MM.1S (cell line): ENCODE measurements at regions not wholly inside any gene's neighbourhood (a gene's known extent, or its start where the extent isn't known, plus 50 kb on each side); places are given as distances from the start of the nearest gene placed in this dataset.

ENCODE experiments used
- DNase-seq: peaks from one replicate; pipeline ENCODE4 v3.0.0-alpha.2; 2015
- H2AFZ ChIP-seq: fragments of 300-600 bp; sonication (generic); 2 replicates; pipeline ENCODE4 v1.6.0; 2016; ENCODE audit warnings: antibody characterized with exemption, low read length
- H3F3A ChIP-seq: fragments of 300-600 bp; sonication (generic); 2 replicates; pipeline ENCODE4 v1.6.1; 2016; ENCODE audit warnings: mild to moderate bottlenecking, antibody characterized with exemption, low read length, moderate library complexity, mixed read lengths; ENCODE audit not compliant: insufficient read depth
- H3K27ac ChIP-seq: fragments of 300-600 bp; sonication (generic); 2 replicates; pipeline ENCODE4 v1.5.1; 2016; ENCODE audit warnings: mild to moderate bottlenecking, low read length
- H3K27me3 ChIP-seq: fragments of 300-600 bp; sonication (generic); replicated peaks from 2 replicates; pipeline ENCODE4 v1.6.0; 2016; ENCODE audit warnings: low read length; ENCODE audit not compliant: insufficient read depth
- H3K36me3 ChIP-seq: fragments of 300-600 bp; sonication (generic); replicated peaks from 2 replicates; pipeline ENCODE4 v1.6.1; 2016; ENCODE audit warnings: mild to moderate bottlenecking, low read length, mixed read lengths; ENCODE audit not compliant: insufficient read depth
- H3K4me1 ChIP-seq: fragments of 300-600 bp; sonication (generic); 2 replicates; pipeline ENCODE4 v1.6.1; 2016; ENCODE audit warnings: low read length, mixed read lengths
- H3K4me2 ChIP-seq: fragments of 300-600 bp; sonication (generic); 2 replicates; pipeline ENCODE4 v1.6.0; 2016; ENCODE audit warnings: low read depth, low read length
- H3K4me3 ChIP-seq: fragments of 300-600 bp; sonication (generic); 2 replicates; pipeline ENCODE4 v1.5.1; 2016; ENCODE audit warnings: low read length, mixed read lengths
- H3K79me2 ChIP-seq: fragments of 300-600 bp; sonication (generic); 2 replicates; pipeline ENCODE4 v1.6.1; 2016; ENCODE audit warnings: mixed run types, low read length, mixed read lengths
- H3K9ac ChIP-seq: fragments of 300-600 bp; sonication (generic); 2 replicates; pipeline ENCODE4 v1.6.1; 2016; ENCODE audit warnings: low read length, mixed read lengths
- H3K9me2 ChIP-seq: fragments of 300-600 bp; sonication (generic); replicated peaks from 2 replicates; pipeline ENCODE4 v1.6.1; 2016; ENCODE audit warnings: mild to moderate bottlenecking, low read length, mixed read lengths; ENCODE audit not compliant: insufficient read depth
- H3K9me3 ChIP-seq: fragments of 300-600 bp; sonication (generic); replicated peaks from 2 replicates; pipeline ENCODE4 v1.6.1; 2016; ENCODE audit warnings: mild to moderate bottlenecking, low read length, mixed read lengths; ENCODE audit not compliant: insufficient read depth
- H4K20me1 ChIP-seq: fragments of 300-600 bp; sonication (generic); 2 replicates; pipeline ENCODE4 v1.6.1; 2016; ENCODE audit warnings: mild to moderate bottlenecking, low read length, moderate library complexity, mixed read lengths; ENCODE audit not compliant: insufficient read depth
- EZH2 ChIP-seq: fragments of 300-600 bp; sonication (generic); optimal IDR thresholded peaks from 2 replicates; pipeline ENCODE3; 2017; ENCODE audit warnings: low read depth, mild to moderate bottlenecking, antibody characterized with exemption, low read length, mixed read lengths
- EZH2phosphoT487 ChIP-seq: fragments of 300-600 bp; sonication (generic); IDR thresholded peaks from 2 replicates; pipeline ENCODE4 v1.6.1; 2018; ENCODE audit warnings: antibody characterized with exemption, low read length
- TF ChIP-seq, protein P1 (sequence below): fragments of 300-600 bp; sonication (generic); IDR thresholded peaks from 2 replicates; pipeline ENCODE4 v1.5.1; 2016; ENCODE audit warnings: antibody characterized with exemption, low read length, mixed read lengths

- no peak for TF ChIP-seq EZH2
- TF ChIP-seq, protein P1, sequence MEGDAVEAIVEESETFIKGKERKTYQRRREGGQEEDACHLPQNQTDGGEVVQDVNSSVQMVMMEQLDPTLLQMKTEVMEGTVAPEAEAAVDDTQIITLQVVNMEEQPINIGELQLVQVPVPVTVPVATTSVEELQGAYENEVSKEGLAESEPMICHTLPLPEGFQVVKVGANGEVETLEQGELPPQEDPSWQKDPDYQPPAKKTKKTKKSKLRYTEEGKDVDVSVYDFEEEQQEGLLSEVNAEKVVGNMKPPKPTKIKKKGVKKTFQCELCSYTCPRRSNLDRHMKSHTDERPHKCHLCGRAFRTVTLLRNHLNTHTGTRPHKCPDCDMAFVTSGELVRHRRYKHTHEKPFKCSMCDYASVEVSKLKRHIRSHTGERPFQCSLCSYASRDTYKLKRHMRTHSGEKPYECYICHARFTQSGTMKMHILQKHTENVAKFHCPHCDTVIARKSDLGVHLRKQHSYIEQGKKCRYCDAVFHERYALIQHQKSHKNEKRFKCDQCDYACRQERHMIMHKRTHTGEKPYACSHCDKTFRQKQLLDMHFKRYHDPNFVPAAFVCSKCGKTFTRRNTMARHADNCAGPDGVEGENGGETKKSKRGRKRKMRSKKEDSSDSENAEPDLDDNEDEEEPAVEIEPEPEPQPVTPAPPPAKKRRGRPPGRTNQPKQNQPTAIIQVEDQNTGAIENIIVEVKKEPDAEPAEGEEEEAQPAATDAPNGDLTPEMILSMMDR, result no peak
- no peak for TF ChIP-seq EZH2phosphoT487
- Histone ChIP-seq H3K27ac (no peak overlapping the region), H4K20me1 (no peaks in the 10 kb centered on the region), H3K9ac (no peak overlapping the region), H3K4me2 (no peak overlapping the region), H3F3A (no peaks in the 10 kb centered on the region), H3K36me3 (no peaks in the 10 kb centered on the region), H3K27me3 (no peaks in the 10 kb centered on the region), H3K4me1 (no peaks in the 10 kb centered on the region), H3K79me2 (no peaks in the 10 kb centered on the region), H3K4me3 (no peak overlapping the region), H3K9me3 (no peaks in the 10 kb centered on the region), H2AFZ (no peak overlapping the region), H3K9me2 (no peaks in the 10 kb centered on the region)
- DNase-seq, result no peak
Measured at GRCh38 chr5:175579742-175580432, 78.0 kb upstream of the HRH2 start.

DNA sequence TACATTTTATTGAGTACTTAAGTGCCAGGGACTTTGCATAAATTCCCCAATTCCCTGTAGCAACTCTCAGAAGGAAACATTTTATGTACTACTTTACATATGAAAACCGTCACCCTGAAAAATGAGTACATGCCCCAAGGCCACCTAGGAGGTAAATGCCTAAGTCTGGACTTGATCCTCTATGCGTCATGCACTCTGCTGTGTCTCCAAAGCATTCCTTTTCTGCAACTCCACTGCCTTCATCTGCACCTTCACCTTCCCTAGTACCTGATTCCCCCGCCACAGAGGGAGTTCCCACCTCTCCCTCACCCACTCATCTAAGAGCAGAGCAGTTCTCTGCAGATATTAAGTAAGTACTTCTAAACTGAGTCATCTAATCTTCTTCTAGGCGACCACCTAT lies 75.2 kb upstream of the HRH2 start:
- H3K27me3 ChIP-seq, result no peaks in the 10 kb centered on the region
- TF ChIP-seq, protein P1, result no peak
- TF ChIP-seq EZH2phosphoT487 (no peak), EZH2 (no peak)
- no peak overlapping the region for H2AFZ ChIP-seq
- no peaks in the 10 kb centered on the region for H3K9me3 ChIP-seq
- no peak overlapping the region for H3K27ac ChIP-seq
- no peaks in the 10 kb centered on the region for H3K79me2 ChIP-seq
- H3K9me2 ChIP-seq, result no peaks in the 10 kb centered on the region
- no peaks in the 10 kb centered on the region for H4K20me1 ChIP-seq
- no peaks in the 10 kb centered on the region for H3K36me3 ChIP-seq
- H3K4me2 ChIP-seq, result no peak overlapping the region
- no peak overlapping the region for H3K9ac ChIP-seq
- no peaks in the 10 kb centered on the region for H3F3A ChIP-seq
- H3K4me3 ChIP-seq, result no peak overlapping the region
- DNase-seq, result no peak
- H3K4me1 ChIP-seq, result no peaks in the 10 kb centered on the region

DNA sequence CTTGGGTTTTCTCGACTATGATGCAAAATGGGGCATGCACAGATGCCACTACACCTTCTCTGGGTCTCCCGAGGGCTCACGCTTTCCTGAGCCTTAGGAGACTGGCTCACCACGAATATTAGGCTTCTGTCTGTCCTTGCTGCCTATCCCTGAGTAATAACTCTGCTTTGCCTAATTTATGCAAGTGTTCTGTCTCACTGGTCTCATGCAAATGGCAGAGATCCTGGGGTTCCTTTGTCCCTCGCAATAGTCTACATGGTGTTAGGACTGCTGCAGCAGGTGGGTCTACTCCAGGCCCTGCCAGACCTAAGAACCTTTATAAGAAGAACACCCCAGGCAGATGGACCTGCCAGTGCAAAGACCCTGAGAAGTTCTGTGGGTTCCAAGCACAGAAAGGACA lies 72.3 kb upstream of the HRH2 start:
- no peaks in the 10 kb centered on the region for H4K20me1 ChIP-seq
- no peaks in the 10 kb centered on the region for H3K4me1 ChIP-seq
- no peak overlapping the region for H3K4me3 ChIP-seq
- H3K27me3 ChIP-seq, result no peaks in the 10 kb centered on the region
- H2AFZ ChIP-seq, result no peak overlapping the region
- no peak overlapping the region for H3K9ac ChIP-seq
- no peak overlapping the region for H3K4me2 ChIP-seq
- H3K79me2 ChIP-seq, result no peaks in the 10 kb centered on the region
- H3K36me3 ChIP-seq, result no peaks in the 10 kb centered on the region
- no peaks in the 10 kb centered on the region for H3F3A ChIP-seq
- no peak for TF ChIP-seq EZH2phosphoT487
- TF ChIP-seq, protein P1, result no peak
- no peak for TF ChIP-seq EZH2
- no peaks in the 10 kb centered on the region for H3K9me2 ChIP-seq
- H3K27ac ChIP-seq, result no peak overlapping the region
- H3K9me3 ChIP-seq, result no peaks in the 10 kb centered on the region
- no peak for DNase-seq
